ENCODE measurements at regions not wholly inside any gene's neighbourhood (a gene's known extent, or its start where the extent isn't known, plus 50 kb on each side); places are given as distances from the start of the nearest gene placed in this dataset.

DNA sequence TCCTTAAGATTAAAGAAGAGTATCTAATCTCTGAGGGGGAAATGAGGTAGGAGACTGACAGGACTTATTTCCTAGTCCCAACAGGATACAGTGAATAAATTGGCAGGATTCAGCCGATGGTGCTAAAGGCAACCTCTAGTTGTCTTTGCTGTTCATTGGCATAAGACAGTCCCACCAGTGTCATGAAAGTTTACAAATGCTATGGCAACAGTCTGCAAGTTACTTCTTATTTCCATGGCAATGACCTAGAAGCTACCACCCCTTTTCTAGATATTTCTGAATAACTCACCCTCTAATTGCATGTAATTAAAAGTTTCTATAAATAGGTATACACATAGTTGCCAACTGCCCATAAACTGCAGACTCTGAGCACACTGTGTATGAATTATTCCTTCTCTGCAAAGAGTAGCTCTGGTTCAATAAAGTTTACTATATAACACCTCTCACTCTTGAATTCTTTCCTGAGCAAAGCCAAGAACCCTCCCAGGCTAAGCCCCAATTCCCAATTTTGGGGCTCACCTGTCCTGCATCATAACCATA is 172.7 kb upstream of the LRATD1 start:
- H3F3A ChIP-seq (replicated peaks; ENCODE audit: low read depth), result no peaks in the 10 kb centered on the region
- H3K27me3 ChIP-seq (ENCODE audit: insufficient read depth), result no peaks in the 10 kb centered on the region
- H3K4me1 ChIP-seq (ENCODE audit: insufficient read depth), result no peaks in the 10 kb centered on the region
- no peak for DNase-seq (ENCODE audit: low spot score)
- no peak overlapping the region for H3K4me2 ChIP-seq
- H3K4me1 Mint-ChIP-seq, result no peaks in the 10 kb centered on the region
- no peak overlapping the region for H2AFZ ChIP-seq
- peaks cover 11% of the 10 kb centered on the region; the same call in 1 of the 2 replicates for H3K36me3 ChIP-seq (ENCODE audit: insufficient read depth)
- H3K9me2 ChIP-seq (ENCODE audit: insufficient read depth), result no peaks in the 10 kb centered on the region; the same call in 1 of the 2 replicates
- TF ChIP-seq POLR2AphosphoS5 (IDR thresholded peaks at IDR 0.05; ENCODE audit: low read depth), result no peak
- TF ChIP-seq ZNF114 (CRISPR knock-in tag; IDR thresholded peaks at IDR 0.05), result no peak
- TF ChIP-seq CREB1 (CRISPR knock-in tag; IDR thresholded peaks at IDR 0.05; ENCODE audit: low read depth), result no peak
- TF ChIP-seq, protein P1, sequence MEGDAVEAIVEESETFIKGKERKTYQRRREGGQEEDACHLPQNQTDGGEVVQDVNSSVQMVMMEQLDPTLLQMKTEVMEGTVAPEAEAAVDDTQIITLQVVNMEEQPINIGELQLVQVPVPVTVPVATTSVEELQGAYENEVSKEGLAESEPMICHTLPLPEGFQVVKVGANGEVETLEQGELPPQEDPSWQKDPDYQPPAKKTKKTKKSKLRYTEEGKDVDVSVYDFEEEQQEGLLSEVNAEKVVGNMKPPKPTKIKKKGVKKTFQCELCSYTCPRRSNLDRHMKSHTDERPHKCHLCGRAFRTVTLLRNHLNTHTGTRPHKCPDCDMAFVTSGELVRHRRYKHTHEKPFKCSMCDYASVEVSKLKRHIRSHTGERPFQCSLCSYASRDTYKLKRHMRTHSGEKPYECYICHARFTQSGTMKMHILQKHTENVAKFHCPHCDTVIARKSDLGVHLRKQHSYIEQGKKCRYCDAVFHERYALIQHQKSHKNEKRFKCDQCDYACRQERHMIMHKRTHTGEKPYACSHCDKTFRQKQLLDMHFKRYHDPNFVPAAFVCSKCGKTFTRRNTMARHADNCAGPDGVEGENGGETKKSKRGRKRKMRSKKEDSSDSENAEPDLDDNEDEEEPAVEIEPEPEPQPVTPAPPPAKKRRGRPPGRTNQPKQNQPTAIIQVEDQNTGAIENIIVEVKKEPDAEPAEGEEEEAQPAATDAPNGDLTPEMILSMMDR (conservative IDR thresholded peaks at IDR 0.05; ENCODE audit: low read depth in 2 of 2), result no peak
- no peak for TF ChIP-seq NANOG (IDR thresholded peaks at IDR 0.05; ENCODE audit: borderline replicate concordance)
- no peak for TF ChIP-seq JUNB (IDR thresholded peaks at IDR 0.05; ENCODE audit: unreplicated experiment)
- no peak for TF ChIP-seq EZH2phosphoT487 (IDR thresholded peaks at IDR 0.05; ENCODE audit: unreplicated experiment)
- TF ChIP-seq STAT1 (IDR thresholded peaks at IDR 0.05; ENCODE audit: unreplicated experiment), result no peak
- no peak for TF ChIP-seq REST (IDR thresholded peaks at IDR 0.05; ENCODE audit: unreplicated experiment)
- TF ChIP-seq EZH2 (IDR thresholded peaks at IDR 0.05; ENCODE audit: low read depth, unreplicated experiment), result no peak
- TF ChIP-seq, protein P2, sequence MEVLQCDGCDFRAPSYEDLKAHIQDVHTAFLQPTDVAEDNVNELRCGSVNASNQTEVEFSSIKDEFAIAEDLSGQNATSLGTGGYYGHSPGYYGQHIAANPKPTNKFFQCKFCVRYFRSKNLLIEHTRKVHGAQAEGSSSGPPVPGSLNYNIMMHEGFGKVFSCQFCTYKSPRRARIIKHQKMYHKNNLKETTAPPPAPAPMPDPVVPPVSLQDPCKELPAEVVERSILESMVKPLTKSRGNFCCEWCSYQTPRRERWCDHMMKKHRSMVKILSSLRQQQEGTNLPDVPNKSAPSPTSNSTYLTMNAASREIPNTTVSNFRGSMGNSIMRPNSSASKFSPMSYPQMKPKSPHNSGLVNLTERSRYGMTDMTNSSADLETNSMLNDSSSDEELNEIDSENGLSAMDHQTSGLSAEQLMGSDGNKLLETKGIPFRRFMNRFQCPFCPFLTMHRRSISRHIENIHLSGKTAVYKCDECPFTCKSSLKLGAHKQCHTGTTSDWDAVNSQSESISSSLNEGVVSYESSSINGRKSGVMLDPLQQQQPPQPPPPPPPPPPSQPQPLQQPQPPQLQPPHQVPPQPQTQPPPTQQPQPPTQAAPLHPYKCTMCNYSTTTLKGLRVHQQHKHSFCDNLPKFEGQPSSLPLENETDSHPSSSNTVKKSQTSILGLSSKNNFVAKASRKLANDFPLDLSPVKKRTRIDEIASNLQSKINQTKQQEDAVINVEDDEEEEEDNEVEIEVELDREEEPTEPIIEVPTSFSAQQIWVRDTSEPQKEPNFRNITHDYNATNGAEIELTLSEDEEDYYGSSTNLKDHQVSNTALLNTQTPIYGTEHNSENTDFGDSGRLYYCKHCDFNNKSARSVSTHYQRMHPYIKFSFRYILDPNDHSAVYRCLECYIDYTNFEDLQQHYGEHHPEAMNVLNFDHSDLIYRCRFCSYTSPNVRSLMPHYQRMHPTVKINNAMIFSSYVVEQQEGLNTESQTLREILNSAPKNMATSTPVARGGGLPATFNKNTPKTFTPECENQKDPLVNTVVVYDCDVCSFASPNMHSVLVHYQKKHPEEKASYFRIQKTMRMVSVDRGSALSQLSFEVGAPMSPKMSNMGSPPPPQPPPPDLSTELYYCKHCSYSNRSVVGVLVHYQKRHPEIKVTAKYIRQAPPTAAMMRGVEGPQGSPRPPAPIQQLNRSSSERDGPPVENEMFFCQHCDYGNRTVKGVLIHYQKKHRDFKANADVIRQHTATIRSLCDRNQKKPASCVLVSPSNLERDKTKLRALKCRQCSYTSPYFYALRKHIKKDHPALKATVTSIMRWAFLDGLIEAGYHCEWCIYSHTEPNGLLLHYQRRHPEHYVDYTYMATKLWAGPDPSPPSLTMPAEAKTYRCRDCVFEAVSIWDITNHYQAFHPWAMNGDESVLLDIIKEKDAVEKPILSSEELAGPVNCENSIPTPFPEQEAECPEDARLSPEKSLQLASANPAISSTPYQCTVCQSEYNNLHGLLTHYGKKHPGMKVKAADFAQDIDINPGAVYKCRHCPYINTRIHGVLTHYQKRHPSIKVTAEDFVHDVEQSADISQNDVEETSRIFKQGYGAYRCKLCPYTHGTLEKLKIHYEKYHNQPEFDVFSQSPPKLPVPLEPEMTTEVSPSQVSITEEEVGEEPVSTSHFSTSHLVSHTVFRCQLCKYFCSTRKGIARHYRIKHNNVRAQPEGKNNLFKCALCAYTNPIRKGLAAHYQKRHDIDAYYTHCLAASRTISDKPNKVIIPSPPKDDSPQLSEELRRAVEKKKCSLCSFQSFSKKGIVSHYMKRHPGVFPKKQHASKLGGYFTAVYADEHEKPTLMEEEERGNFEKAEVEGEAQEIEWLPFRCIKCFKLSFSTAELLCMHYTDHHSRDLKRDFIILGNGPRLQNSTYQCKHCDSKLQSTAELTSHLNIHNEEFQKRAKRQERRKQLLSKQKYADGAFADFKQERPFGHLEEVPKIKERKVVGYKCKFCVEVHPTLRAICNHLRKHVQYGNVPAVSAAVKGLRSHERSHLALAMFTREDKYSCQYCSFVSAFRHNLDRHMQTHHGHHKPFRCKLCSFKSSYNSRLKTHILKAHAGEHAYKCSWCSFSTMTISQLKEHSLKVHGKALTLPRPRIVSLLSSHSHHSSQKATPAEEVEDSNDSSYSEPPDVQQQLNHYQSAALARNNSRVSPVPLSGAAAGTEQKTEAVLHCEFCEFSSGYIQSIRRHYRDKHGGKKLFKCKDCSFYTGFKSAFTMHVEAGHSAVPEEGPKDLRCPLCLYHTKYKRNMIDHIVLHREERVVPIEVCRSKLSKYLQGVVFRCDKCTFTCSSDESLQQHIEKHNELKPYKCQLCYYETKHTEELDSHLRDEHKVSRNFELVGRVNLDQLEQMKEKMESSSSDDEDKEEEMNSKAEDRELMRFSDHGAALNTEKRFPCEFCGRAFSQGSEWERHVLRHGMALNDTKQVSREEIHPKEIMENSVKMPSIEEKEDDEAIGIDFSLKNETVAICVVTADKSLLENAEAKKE (CRISPR knock-in tag; IDR thresholded peaks at IDR 0.05), result no peak
- no peak for TF ChIP-seq ETS1 (IDR thresholded peaks at IDR 0.05)
- no peak for TF ChIP-seq ZNF331 (CRISPR knock-in tag; IDR thresholded peaks at IDR 0.05; ENCODE audit: low read depth)
- H3K27me3 Mint-ChIP-seq (ENCODE audit: insufficient read depth, low read depth, poor library complexity), result no peaks in the 10 kb centered on the region
- H3K27ac ChIP-seq (ENCODE audit: low read depth), result no peak overlapping the region
- no peak for ATAC-seq
- H3K79me2 ChIP-seq (replicated peaks; ENCODE audit: insufficient read depth), result no peaks in the 10 kb centered on the region
- no peak overlapping the region for H3K4me3 Mint-ChIP-seq
- H3K36me3 Mint-ChIP-seq (ENCODE audit: low read depth), result peaks cover 48% of the 10 kb centered on the region
- no peaks in the 10 kb centered on the region for H4K20me1 ChIP-seq (replicated peaks; ENCODE audit: insufficient read depth)
- H3K9me3 Mint-ChIP-seq, result peaks cover 57% of the 10 kb centered on the region
- no peak overlapping the region for H3K27ac Mint-ChIP-seq
- H3K4me3 ChIP-seq, result no peak overlapping the region
